Neuronal stem cell (in vitro differentiated cells): ENCODE measurements at regions not wholly inside any gene's neighbourhood (a gene's known extent, or its start where the extent isn't known, plus 50 kb on each side); places are given as distances from the start of the nearest gene placed in this dataset.
"Not testable (repeated sequence)": the region's sequence is repeated elsewhere in the genome, so short reads cannot be mapped to it uniquely, and the experiment has no call there.

Experiments
- DNase-seq: peaks from one replicate; pipeline ENCODE4 v3.0.0-alpha.2; 2013; ENCODE audit warnings: low spot score
- H2AFZ ChIP-seq: one replicate; pipeline ENCODE4 v1.6.1; 2013; ENCODE audit warnings: mild to moderate bottlenecking, low read length, inconsistent platforms
- H2AK5ac ChIP-seq: 2 replicates; pipeline ENCODE4 v1.6.1; 2013; ENCODE audit warnings: low read depth, mild to moderate bottlenecking, inconsistent platforms, low read length, moderate library complexity, mixed read lengths
- H2BK120ac ChIP-seq: 2 replicates; pipeline ENCODE4 v1.6.1; 2013; ENCODE audit warnings: low read depth, mild to moderate bottlenecking, inconsistent platforms, low read length, moderate library complexity, mixed read lengths
- H2BK12ac ChIP-seq: one replicate; pipeline ENCODE4 v1.6.1; 2013; ENCODE audit warnings: low read length, inconsistent platforms
- H2BK15ac ChIP-seq: 2 replicates; pipeline ENCODE4 v1.6.1; 2013; ENCODE audit warnings: mild to moderate bottlenecking, low read length, inconsistent platforms, mixed read lengths
- H2BK5ac ChIP-seq: one replicate; pipeline ENCODE4 v1.6.1; 2013; ENCODE audit warnings: inconsistent platforms, mild to moderate bottlenecking, low read length, moderate library complexity
- H3K14ac ChIP-seq: one replicate; pipeline ENCODE4 v1.6.1; 2013; ENCODE audit warnings: low read length, inconsistent platforms
- H3K18ac ChIP-seq: 2 replicates; pipeline ENCODE4 v1.6.1; 2013; ENCODE audit warnings: low read length, inconsistent platforms
- H3K23ac ChIP-seq: 2 replicates; pipeline ENCODE4 v1.6.1; 2013; ENCODE audit warnings: low read depth, mild to moderate bottlenecking, mixed read lengths, low read length, inconsistent platforms; ENCODE audit not compliant: poor library complexity
- H3K27ac ChIP-seq: replicated peaks from 3 replicates; pipeline ENCODE4 v1.5.1; 2013; ENCODE audit warnings: low read length, inconsistent platforms
- H3K27me3 ChIP-seq, 3 experiments: 2 replicates each; pipeline ENCODE4 v1.6.1; 2013; ENCODE audit warnings: low read length in 3 of 3, mild to moderate bottlenecking in 2 of 3, inconsistent platforms in 1 of 3, low read depth in 1 of 3, mixed read lengths in 1 of 3, moderate library complexity in 1 of 3; ENCODE audit not compliant: control insufficient read depth in 3 of 3, insufficient read depth in 3 of 3
- H3K36me3 ChIP-seq, 2 donors: replicated peaks in 1 of 2; 2 replicates each; pipeline ENCODE4 v1.6.1; 2013; ENCODE audit warnings: low read length in 2 of 2; ENCODE audit not compliant: control insufficient read depth in 2 of 2, insufficient read depth in 2 of 2
- H3K4ac ChIP-seq: 2 replicates; pipeline ENCODE4 v1.6.1; 2013; ENCODE audit warnings: inconsistent platforms, mild to moderate bottlenecking, low read length, moderate library complexity
- H3K4me1 ChIP-seq, 2 donors: 1 replicate in 1 of 2; 2 replicates in 1 of 2; pipeline ENCODE4 v1.6.1; 2013; ENCODE audit warnings: low read length in 2 of 2, low read depth in 1 of 2; ENCODE audit not compliant: control insufficient read depth in 2 of 2, insufficient read depth in 1 of 2
- H3K4me2 ChIP-seq: one replicate; pipeline ENCODE4 v1.6.1; 2013; ENCODE audit warnings: mild to moderate bottlenecking, low read length, inconsistent platforms; ENCODE audit not compliant: insufficient read depth, poor library complexity, severe bottlenecking
- H3K4me3 ChIP-seq, 2 donors: 2 replicates each; pipeline ENCODE4 v1.5.1; 2013; ENCODE audit warnings: low read length in 2 of 2, mild to moderate bottlenecking in 2 of 2, inconsistent platforms in 1 of 2, moderate library complexity in 1 of 2
- H3K79me1 ChIP-seq: one replicate; pipeline ENCODE4 v1.6.1; 2013; ENCODE audit warnings: low read depth, mild to moderate bottlenecking, inconsistent platforms, low read length, moderate library complexity
- H3K9ac ChIP-seq: one replicate; pipeline ENCODE4 v1.6.1; 2013; ENCODE audit warnings: mild to moderate bottlenecking, low read depth, low read length, inconsistent platforms; ENCODE audit not compliant: poor library complexity
- H3K9me3 ChIP-seq, 2 donors: replicated peaks in 1 of 2; 2 replicates each; pipeline versions ENCODE3 to v1.6.1; 2013; ENCODE audit warnings: low read length in 2 of 2, mild to moderate bottlenecking in 2 of 2, inconsistent platforms in 1 of 2, low read depth in 1 of 2, mixed read lengths in 1 of 2, moderate library complexity in 1 of 2; ENCODE audit not compliant: control insufficient read depth in 2 of 2, insufficient read depth in 1 of 2
- H4K8ac ChIP-seq: one replicate; pipeline ENCODE4 v1.6.1; 2013; ENCODE audit warnings: low read depth, mild to moderate bottlenecking, inconsistent platforms, low read length, moderate library complexity
- H4K91ac ChIP-seq: one replicate; pipeline ENCODE4 v1.6.1; 2013; ENCODE audit warnings: low read length, low read depth, mild to moderate bottlenecking, inconsistent platforms; ENCODE audit not compliant: poor library complexity
- WGBS, 2 donors: extraction: QIAGEN DNeasy Blood & Tissue Kit; methylation state at CpG; one replicate each; pipeline ENCODE4 v1.1.7; 2013; ENCODE audit warnings: missing lambda C conversion rate in 2 of 2, mixed read lengths in 1 of 2; ENCODE audit not compliant: insufficient read length in 2 of 2, insufficient replicate concordance in 1 of 2; ENCODE audit errors: extremely low coverage in 2 of 2; 5-methylcytosine and 5-hydroxymethylcytosine counted together

- H3K4me3 ChIP-seq, H2BK12ac ChIP-seq, H2AK5ac ChIP-seq, H4K8ac ChIP-seq, H3K23ac ChIP-seq, H3K9ac ChIP-seq, DNase-seq, H3K36me3 ChIP-seq, H3K79me1 ChIP-seq, H3K4me1 ChIP-seq, H3K27me3 ChIP-seq, H2BK120ac ChIP-seq, H4K91ac ChIP-seq, H3K4ac ChIP-seq, H3K14ac ChIP-seq, H3K9me3 ChIP-seq, H3K4me2 ChIP-seq, H2BK5ac ChIP-seq, H2BK15ac ChIP-seq, H3K27ac ChIP-seq, H3K18ac ChIP-seq, H2AFZ ChIP-seq: not testable (repeated sequence)
- no CpG with 5 or more reads among the region's 1 CpG for WGBS, 2 donors
Measured at GRCh38 chr21:25166904-25167303, 440.4 kb downstream of the MRPL39 start.

GRCh38 chr21:25161571-25161970 is 445.7 kb downstream of the MRPL39 start:
- H2BK12ac ChIP-seq = no peak overlapping the region
- H3K4me3 ChIP-seq = no peak overlapping the region
- no peak overlapping the region for H4K91ac ChIP-seq
- no peak overlapping the region for H3K4me2 ChIP-seq
- H3K14ac ChIP-seq = no peak overlapping the region
- no peak overlapping the region for H3K23ac ChIP-seq
- H3K9ac ChIP-seq = no peak overlapping the region
- DNase-seq = no peak
- H3K4me1 ChIP-seq = no peaks in the 10 kb centered on the region
- no CpG with 5 or more reads among the region's 4 CpGs for WGBS, 2 donors
- no peak overlapping the region for H2BK5ac ChIP-seq
- H3K27ac ChIP-seq = no peak overlapping the region
- no peaks in the 10 kb centered on the region for H3K9me3 ChIP-seq
- H3K36me3 ChIP-seq = no peaks in the 10 kb centered on the region
- no peak overlapping the region for H3K4ac ChIP-seq
- H2BK120ac ChIP-seq = no peak overlapping the region
- H3K79me1 ChIP-seq = no peaks in the 10 kb centered on the region
- no peak overlapping the region for H2AFZ ChIP-seq
- no peaks in the 10 kb centered on the region for H3K27me3 ChIP-seq
- H2BK15ac ChIP-seq = no peak overlapping the region
- H3K18ac ChIP-seq = no peak overlapping the region
- H2AK5ac ChIP-seq = no peak overlapping the region
- H4K8ac ChIP-seq = no peak overlapping the region

GRCh38 chr21:25155020-25155419 is 452.3 kb downstream of the MRPL39 start:
- not testable (repeated sequence) for H2AK5ac ChIP-seq, H3K4ac ChIP-seq, H2BK12ac ChIP-seq, H2BK120ac ChIP-seq, H3K4me3 ChIP-seq, H2AFZ ChIP-seq, H3K79me1 ChIP-seq, H3K27me3 ChIP-seq, H3K9ac ChIP-seq, H3K36me3 ChIP-seq, H3K27ac ChIP-seq, H3K23ac ChIP-seq, H4K8ac ChIP-seq, H3K18ac ChIP-seq, H3K9me3 ChIP-seq, H3K4me1 ChIP-seq, H2BK5ac ChIP-seq, H2BK15ac ChIP-seq, H3K4me2 ChIP-seq, H4K91ac ChIP-seq, DNase-seq, H3K14ac ChIP-seq
- WGBS, 2 donors = no CpG with 5 or more reads among the region's 1 CpG

- Histone ChIP-seq H2BK120ac (no peak overlapping the region), H2BK12ac (no peak overlapping the region), H3K9me3 (no peaks in the 10 kb centered on the region), H3K9ac (no peak overlapping the region), H2BK15ac (no peak overlapping the region), H3K4me2 (no peak overlapping the region), H3K4me3 (no peak overlapping the region), H3K36me3 (no peaks in the 10 kb centered on the region), H3K23ac (no peak overlapping the region), H2AFZ (no peak overlapping the region), H3K14ac (no peak overlapping the region), H2BK5ac (no peak overlapping the region), H3K4ac (no peak overlapping the region), H4K91ac (no peak overlapping the region), H3K27ac (no peak overlapping the region), H2AK5ac (no peak overlapping the region), H3K4me1 (no peaks in the 10 kb centered on the region), H4K8ac (no peak overlapping the region), H3K27me3 (no peaks in the 10 kb centered on the region), H3K18ac (no peak overlapping the region), H3K79me1 (no peaks in the 10 kb centered on the region)
- no CpG with 5 or more reads among the region's 1 CpG for WGBS, 2 donors
- no peak for DNase-seq
Measured at GRCh38 chr21:25149022-25149421, 458.3 kb downstream of the MRPL39 start.
